HG02610 (cell line): ENCODE measurements at regions not wholly inside any gene's neighbourhood (a gene's known extent, or its start where the extent isn't known, plus 50 kb on each side); places are given as distances from the start of the nearest gene placed in this dataset.

Source experiments
- ATAC-seq: cut with Tn5 transposase; IDR thresholded peaks from one replicate; pipeline ENCODE4 v1.9.1; 2021; ENCODE audit warnings: mild to moderate bottlenecking, moderate library complexity; ENCODE audit not compliant: unreplicated experiment

DNA sequence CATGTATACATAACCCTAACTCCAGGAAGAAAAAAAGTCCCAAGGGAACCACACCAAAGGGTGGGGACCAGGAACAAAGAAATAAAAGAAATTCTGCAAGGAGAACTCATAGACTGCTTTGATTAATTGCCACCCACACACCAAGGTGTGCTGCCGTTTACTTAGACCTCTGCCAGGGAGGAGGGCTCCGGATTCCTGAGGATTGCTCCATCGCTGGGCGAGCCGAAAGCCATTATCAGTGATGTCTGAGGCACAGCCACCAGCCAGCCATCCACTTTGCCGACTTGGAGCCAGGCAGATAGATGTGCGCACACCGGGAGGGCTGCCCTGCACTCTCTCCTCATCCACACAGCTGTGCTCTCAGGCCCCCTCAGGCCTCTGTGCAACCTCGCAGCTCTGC lies 272.7 kb upstream of the FOXQ1 start:
- no peak for ATAC-seq

- no peak for ATAC-seq
These were observed 274.3 kb upstream of the FOXQ1 start for GRCh38 chr6:1037430-1038202.

GRCh38 chr6:1035401-1035800 lies 276.5 kb upstream of the FOXQ1 start:
- no peak for ATAC-seq

- no peak for ATAC-seq
These were observed 280.2 kb upstream of the FOXQ1 start for GRCh38 chr6:1031720-1032119.

DNA sequence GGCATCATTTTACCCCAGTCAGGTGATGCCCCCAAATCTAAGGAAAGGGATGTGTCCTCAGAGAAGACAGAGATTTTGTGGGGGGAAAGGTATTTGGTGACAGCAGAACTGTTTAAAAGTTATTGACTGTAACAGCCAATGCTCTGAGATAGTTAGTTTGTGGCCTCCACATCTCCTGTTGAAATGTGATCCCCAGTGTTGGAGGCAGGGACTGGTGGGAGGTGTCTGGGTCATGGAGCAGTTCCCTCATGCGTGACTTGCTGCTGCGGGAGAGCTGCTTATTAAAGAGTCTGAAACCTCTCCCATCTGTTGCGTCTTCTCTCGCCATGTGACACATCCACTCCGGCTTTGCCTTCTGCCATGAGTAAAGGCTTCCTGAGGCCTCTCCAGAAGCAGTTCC lies 282.8 kb upstream of the FOXQ1 start:
- ATAC-seq: no peak

- ATAC-seq: no peak
These were observed 283.2 kb upstream of the FOXQ1 start for GRCh38 chr6:1028723-1029122.

DNA sequence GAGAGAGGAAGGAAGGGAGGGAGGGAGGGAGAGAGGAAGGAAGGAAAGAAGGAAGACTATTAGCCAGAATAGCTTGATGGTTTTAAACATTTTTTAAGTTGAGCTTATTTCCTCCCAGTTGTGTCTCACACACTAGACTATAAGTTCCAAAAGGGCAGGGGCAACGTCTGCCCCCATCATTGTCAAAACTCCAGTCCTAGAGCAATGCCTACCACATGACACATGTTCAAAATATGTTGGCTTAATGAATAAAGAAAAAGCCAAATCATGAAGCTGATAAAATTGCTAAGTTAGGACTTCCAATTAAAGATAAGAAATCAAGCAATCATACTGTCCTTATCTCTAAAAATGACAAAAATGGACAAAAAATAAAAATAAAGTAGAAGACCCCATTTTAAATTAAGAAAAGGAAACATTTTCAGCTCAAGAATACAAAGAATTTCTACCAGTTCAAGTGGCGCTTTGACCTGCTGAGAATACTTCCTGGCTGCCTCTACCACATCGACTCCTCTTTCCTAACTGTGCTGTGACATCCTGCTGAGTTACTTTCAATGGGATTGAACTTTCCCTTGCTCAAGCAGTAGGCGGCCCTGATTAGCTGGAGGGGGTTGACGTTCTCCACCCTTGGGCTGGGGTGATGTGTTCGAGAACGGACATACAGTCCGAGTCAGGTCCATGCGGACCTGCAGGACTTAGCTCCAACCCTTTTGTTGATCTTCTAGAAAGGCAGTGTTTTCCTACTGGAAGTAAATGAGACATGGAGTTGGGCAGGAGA lies 283.9 kb upstream of the FOXQ1 start:
- ATAC-seq: no peak

GRCh38 chr6:1027109-1027794 lies 284.6 kb upstream of the FOXQ1 start:
- no peak for ATAC-seq

GRCh38 chr6:1025821-1026220 lies 286.1 kb upstream of the FOXQ1 start:
- ATAC-seq: no peak

- no peak for ATAC-seq
These were observed 287.3 kb upstream of the FOXQ1 start for GRCh38 chr6:1024587-1024986.

DNA sequence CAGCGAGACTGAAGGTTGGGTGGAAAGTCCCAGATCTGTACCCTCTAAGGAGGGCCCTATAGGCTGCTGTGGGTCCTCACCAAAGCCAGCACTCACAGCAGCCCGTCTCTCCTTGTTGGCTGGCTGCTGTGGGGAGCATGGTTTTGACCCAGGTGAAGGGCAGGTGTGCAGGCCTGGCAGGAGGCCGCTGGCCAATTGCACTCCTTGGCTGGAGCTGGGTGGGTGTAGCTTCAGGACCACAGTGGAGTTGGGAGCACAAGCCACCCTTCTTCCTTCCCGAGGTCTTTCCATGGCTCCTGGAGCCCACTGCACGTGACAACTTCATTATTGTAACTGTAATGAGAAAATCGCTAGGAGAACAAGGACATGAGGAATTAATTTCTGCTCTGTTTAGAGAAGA lies 287.7 kb upstream of the FOXQ1 start:
- ATAC-seq: no peak

- no peak for ATAC-seq
These were observed 288.7 kb upstream of the FOXQ1 start for GRCh38 chr6:1023229-1023628.

GRCh38 chr6:1022719-1023118 lies 289.2 kb upstream of the FOXQ1 start:
- no peak for ATAC-seq

DNA sequence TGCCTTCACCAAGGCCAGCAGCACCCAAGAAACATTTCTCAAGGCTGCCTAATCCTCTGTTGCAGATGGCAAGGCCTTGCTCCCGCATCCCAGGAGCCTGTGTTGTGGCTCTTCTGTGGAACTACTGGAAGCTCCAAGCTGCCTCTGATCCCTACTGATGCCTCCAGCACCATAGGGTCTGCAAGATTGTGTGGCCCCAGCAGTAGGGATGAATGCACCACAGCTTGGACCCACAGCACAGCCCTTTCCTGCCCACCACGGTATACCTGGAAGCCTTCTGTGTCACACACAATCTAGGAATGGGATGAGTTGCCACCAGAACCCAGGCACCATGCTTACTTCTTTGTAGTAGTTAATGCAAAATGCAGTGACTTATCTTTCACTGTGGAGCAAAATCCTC lies 291.1 kb upstream of the FOXQ1 start:
- ATAC-seq: no peak

DNA sequence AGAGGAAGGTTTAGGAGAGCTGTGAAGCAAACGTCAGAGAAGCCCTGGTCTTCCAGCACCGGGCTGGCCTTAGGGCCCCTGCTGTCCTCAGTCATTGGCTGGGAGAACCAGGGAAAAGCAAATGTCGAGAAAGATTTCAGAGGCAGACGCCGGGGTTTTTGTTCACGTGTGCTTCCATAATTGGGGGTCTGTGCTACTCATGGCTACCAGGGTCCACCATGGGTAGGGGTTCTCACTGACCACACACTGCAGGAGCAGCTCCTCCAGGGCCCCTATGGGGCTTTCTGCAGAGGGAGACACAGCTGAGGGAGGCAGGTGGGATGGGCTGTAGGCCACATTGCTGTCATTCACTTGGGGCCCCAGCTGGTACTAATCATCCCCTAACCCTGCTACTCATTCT lies 291.8 kb upstream of the FOXQ1 start:
- ATAC-seq: no peak

DNA sequence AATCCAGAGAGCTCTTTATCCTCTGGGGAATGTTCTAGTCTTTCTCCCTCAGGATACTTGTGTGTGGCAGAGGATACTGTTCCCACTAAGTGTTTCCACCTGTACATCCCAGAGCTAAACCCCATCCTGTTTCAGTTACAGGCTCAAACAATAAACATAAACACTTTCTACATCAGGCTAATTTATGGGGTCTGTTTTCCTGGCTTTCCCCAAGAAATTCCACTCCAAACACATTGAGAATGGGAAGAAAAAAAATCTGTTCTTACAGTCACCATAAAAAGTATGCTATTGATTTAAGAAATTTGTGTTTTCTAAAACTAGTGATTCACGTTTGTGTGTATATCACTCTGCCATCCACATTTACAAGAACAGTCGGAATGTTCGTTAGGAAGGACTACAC lies 293.9 kb upstream of the FOXQ1 start:
- no peak for ATAC-seq

DNA sequence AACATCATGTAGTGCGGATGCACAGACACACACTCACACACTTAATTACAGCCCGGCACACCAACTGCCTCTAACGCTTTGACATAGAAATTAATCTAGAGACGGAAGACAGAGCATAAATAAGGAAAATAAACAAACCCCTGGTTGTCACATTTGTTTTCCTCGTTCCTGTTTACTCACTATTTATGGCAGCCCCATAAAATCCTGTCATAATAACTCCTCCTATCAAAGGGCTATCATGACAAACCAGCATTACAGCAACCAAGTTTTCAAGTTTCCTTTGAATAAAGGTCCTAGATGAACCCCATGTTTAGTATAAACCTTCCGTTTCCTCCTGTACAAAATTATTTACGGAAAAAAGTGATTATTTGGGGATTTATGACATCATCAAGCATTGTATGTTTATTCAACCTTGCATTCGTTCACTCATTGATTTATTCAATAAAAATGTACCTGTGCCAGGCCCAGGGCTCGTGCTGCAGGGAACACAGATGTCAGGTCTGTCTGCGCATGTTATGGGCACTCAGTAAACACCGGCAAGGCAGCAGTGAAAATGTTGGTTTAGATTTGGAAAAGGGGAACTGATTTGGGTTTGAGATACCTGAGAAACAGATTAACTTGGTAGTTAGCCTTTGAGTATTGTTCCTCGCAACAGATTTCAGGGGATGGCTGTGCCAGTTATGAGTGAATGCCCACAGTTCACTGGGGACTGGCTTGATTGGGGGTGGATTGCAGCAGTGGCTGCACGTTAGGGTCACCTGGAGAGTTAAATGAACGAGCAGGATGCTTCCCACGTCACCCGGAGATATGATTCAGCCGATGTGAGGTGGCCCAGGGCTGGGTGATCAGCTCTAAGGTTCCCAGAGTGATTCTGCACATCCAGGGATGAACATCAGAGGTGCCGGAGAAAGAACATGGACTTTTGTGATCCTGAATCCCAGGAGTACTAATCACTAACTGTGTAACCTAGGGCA lies 295.3 kb upstream of the FOXQ1 start:
- ATAC-seq: no peak

GRCh38 chr6:1015825-1016224 lies 296.1 kb upstream of the FOXQ1 start:
- ATAC-seq: no peak

- ATAC-seq: no peak
These were observed 297.5 kb upstream of the FOXQ1 start for GRCh38 chr6:1014431-1014807.

- ATAC-seq: no peak
These were observed 298.1 kb upstream of the FOXQ1 start for GRCh38 chr6:1013656-1014430.
